NOMO-1 treated with DMSO at 0.1 percent for 48 hours (cell line): ENCODE measurements at regions not wholly inside any gene's neighbourhood (a gene's known extent, or its start where the extent isn't known, plus 50 kb on each side); places are given as distances from the start of the nearest gene placed in this dataset.
"Not testable (repeated sequence)": the region's sequence is repeated elsewhere in the genome, so short reads cannot be mapped to it uniquely, and the experiment has no call there.

Experiments used
- DNase-seq: peaks from one replicate; lab custom pipeline; 2025; ENCODE audit not compliant: unreplicated experiment; lab: John Stamatoyannopoulos, UW

- no peak for DNase-seq
Measured at GRCh38 chrX:13478740-13479451, 90.5 kb upstream of the EGFL6 start.

GRCh38 chrX:13476384-13476783 lies 93.0 kb upstream of the EGFL6 start:
- DNase-seq = no peak

GRCh38 chrX:13474164-13474516 lies 95.3 kb upstream of the EGFL6 start:
- DNase-seq = no peak

DNA sequence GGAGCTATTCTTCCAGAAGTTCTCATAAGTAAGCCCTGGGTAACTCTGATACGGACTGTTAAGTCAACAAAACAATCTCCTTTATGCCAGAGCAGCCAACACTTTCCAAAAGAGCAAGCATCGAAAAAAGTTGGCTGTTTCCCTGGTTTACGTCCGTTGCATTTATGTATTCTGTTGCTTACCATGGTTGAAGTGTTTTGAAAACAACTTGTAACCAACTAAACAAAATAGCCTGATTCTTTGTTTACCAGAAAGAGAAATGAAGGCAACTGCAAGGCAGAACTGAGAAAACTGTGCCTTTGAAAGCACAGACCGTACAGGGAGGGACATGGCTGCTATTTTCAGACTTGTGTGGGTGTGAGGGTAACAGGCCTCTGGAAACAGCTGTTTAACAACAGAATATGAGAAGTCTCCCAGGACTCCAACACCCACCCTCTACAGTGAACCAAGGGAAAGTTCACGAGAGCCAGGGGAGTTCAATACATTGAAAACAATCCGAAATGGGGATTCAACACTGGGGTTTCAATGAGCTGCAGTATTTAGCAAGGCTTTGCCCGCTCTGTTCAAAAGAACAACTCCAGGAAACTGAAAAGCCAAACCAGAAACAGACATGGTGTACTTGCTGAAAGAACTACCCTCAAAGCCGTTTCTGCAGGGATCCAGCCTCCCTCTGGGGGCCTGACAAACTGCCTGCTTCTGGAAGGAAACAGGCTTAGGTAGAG lies 95.8 kb upstream of the EGFL6 start:
- DNase-seq = no peak

GRCh38 chrX:13472975-13473374 lies 96.4 kb upstream of the EGFL6 start:
- DNase-seq = no peak

DNA sequence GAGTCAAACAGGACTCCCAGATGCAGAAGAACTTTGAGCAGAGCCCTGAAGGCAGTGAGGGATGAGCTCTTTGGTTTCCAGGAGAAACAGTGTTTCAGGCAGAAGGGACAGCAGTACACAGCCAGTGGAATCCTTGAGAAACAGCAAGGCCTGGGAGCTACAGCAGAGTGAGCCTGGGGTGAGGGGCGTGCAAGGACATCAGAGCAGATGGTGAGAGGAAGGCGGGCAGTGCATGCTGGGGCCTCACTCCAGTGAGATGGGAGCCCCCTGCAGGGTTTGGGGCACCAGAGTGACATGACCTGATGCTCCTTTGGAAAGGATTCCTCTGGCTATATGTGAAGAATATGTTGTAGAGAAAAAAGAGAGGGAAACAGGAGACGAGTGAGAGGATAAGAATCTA lies 98.1 kb upstream of the EGFL6 start:
- no peak for DNase-seq

DNA sequence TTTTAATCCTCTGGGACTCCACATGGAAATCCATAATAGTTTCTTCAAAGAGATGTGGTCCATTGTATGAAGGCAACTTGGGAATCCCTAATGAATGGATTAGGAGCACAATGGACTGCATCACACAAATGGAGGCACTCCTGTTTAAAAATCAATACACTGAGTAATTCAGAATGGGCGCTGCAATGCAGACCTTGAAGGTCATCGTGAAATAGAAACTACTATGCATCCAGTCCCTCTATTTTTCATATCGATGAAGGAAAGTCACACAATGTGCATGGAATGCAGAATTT lies 98.8 kb upstream of the EGFL6 start:
- no peak for DNase-seq

DNA sequence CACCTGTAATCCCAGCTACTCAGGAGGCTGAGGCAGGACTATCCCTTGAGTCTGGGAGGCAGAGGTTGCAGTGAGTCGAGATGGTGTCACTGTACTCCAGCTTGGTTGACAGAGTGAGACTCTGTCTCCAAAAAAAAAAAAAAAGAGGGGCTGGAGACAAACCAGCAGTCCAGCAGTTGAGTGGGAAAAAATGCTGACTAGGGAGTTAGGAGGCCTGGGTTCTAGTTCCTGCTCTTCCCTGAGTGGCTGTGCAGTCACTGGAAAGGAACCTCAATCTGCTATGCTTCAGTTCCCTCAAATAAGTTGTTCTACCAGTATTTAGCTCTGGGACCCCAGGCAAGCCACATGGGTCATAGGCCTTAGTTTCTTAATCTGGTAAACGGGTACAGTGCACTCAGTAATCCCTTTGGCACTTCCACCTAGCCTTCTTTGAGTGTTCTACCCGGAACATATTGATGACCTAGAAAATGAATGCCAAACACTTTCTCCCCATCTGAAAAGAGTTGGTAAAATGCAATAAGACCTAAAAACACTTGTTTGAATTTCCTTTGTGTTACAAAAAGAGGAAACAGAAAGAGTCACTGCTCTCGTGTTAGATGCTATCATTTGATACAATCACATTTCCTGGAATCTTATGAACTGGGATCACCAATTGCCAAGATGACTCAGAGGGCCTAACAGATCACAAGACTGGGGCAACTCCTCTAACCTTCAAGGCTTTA lies 99.3 kb upstream of the EGFL6 start:
- DNase-seq = no peak

DNA sequence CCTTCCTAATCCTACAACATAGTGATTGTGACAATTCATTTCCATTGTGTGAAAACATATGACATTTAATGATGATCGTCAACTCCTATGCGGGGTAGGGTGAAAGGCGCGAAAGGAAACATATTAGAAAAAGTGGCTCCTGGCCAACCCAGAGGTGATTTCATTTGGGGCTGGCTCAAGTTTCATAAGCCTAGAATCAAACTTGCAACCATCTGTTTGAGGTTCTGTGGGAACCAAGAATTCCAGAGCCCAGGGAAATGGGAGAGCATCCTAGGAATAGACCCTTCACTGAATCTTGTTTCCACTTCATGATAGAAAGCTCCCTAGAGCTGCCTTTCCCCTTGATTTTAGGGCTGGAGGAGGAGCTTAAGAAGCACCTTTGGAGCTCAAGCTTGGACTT lies 101.3 kb upstream of the EGFL6 start:
- DNase-seq = no peak

- DNase-seq = no peak
Measured at GRCh38 chrX:13467243-13467642, 102.2 kb upstream of the EGFL6 start.

DNA sequence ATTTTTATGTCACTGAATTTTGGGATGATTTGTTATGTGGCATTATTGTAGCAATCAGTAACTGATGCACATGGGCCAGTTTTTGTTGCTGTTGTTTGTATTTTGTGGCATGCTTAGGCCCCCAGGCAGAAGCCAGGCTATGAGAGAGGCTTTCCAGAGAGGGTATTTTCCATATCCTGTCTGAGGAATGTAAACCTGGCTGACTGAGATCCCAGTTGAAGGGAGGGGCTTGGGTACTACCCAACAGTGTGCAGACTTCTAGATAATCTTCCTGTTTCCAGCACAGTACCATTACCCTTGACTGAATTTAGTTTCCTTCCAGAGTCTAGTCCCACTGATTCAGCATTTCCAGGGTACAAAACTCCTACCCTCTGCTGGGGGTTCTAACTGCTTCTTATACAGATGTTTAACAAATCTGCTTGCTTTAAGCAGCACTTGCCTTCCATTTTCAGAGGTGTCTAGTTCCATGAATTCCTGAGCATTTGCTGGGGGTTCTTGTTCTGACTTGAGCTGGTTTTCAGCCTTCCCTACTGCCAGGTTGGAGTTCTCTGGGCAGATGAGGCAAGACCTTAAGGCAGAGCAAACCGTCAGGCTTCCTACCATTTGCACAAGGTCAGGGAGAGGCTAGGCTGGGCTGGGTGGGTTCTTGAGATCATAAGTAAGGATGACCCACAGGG lies 104.7 kb upstream of the EGFL6 start:
- no peak for DNase-seq

DNA sequence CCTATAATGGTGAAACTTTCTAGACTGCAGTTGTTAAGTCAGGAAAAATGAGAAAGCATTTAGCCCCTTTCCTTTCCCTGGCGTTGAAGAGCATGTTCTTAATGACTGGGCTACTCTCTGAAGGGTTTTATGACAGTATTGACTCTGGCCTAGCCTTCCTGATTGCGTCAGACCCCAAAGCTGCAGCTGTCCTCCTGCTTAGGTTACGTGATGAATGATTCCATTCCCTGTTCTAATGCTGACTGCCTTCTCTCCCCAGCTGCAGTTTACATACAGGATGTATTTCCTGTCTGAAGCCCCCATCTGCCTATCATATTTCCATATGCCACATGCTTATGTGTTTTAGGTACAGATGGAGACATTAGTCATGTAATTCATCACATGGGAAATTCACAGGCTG lies 105.8 kb upstream of the EGFL6 start:
- DNase-seq = peak; percentile 58

- DNase-seq = no peak
Measured at GRCh38 chrX:13452283-13452682, 117.1 kb upstream of the EGFL6 start.

DNA sequence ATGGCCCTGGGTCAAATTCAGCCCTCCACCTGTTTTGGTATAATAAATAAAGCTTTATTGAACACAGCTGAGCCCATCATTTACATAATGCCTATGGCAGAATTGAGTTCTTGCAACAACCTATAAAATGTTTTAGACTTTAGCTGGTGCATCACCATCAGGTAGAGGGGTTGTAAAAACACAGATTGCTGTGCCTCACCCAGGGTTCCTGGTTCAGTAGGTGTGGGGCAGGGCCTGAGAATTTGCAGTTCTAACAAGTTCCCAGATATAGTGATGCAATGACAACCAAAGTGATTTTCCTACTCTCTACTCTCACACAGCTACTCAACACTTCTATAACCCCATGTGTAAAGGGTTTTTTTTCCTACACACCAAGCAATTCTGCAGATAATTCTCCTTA lies 120.0 kb upstream of the EGFL6 start:
- DNase-seq = no peak

GRCh38 chrX:13448941-13449340 lies 120.5 kb upstream of the EGFL6 start:
- no peak for DNase-seq

DNA sequence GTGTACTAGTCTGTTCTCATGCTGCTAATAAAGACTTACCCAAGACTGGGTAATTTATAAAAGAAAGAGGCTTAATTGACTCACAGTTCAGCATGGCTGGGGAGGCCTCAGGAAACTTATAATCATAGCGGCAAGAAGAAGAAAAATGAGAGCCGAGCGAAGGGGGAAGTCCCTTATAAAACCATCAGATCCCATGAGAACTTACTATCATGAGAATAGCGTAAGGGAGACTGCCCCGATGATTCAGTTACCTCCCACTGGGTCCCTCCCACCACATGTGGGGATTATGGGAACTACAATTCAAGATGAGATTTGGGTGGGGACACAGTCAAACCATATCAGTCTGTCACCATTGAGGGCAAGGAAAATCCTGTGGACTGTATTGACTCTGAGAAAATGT lies 121.8 kb upstream of the ATXN3L start:
- DNase-seq = not testable (repeated sequence)

- DNase-seq = no peak
Measured at GRCh38 chrX:13440176-13440575, 120.3 kb upstream of the ATXN3L start.

- no peak for DNase-seq
Measured at GRCh38 chrX:13433298-13433605, 113.4 kb upstream of the ATXN3L start.

GRCh38 chrX:13432414-13433297 lies 112.8 kb upstream of the ATXN3L start:
- DNase-seq = no peak

DNA sequence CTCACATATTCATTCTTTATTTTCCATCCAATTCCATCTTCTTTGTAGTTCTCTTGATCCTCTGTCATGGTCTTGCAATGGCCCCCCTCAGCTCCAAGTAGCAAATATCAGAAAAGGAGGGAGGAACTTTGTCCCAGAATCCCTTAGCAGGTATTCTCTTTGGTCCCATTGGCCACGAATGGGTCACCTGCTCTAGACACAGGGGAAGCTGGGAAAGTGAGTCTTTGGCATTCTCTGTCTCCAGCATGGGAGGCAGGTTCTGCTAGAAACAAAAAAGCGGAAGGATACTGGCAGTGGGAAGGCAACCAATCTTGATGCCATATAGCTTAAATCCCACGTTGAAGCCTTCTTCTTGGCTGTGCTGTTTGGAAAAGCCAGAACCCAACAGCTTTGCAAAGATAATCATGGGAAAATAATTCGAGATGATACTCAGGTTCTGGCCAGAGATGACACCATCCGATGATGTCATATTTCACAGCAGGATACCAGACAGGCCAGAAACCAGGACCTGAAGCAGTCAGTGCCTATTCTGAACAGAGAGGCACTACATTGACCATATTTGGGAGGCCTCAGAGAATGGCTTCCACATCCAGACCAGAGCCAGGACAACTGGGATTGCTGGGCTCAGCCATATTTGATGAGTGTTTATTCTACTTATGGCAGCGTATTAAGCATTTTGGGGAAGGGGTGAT lies 110.4 kb upstream of the ATXN3L start:
- no peak for DNase-seq
